CD4-positive, alpha-beta T cell treated with Interleukin-2 at 100 ng/mL for 4 hours (primary cell): ENCODE measurements at regions not wholly inside any gene's neighbourhood (a gene's known extent, or its start where the extent isn't known, plus 50 kb on each side); places are given as distances from the start of the nearest gene placed in this dataset.
"Not testable (repeated sequence)": the region's sequence is repeated elsewhere in the genome, so short reads cannot be mapped to it uniquely, and the experiment has no call there.

Source experiments
- DNase-seq: peaks from one replicate; pipeline ENCODE4 v3.0.0-alpha.2; 2020; ENCODE audit warnings: low spot score

DNA sequence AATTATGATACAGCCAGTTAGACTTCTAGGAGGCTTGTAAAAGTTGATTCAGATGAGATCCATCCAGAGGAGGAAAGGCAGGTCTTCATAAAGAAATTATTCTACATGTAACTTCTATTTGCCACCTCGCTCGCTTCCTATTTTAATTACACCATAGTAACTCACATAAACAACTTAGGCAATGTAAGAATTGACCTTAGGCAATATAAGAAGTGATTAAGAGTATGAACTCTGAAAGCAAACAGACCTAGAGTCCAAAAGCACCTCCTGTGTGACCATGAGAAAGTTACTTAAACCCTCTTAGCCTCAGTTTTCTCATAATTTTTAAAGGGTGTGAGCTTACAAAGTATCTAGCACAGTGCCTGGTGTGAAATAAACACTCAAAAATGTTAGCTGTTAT is 192.7 kb upstream of the NFIA start:
- DNase-seq, result no peak

- DNase-seq, result no peak
Measured at GRCh38 chr1:60888126-60888525, 194.2 kb upstream of the NFIA start.

DNA sequence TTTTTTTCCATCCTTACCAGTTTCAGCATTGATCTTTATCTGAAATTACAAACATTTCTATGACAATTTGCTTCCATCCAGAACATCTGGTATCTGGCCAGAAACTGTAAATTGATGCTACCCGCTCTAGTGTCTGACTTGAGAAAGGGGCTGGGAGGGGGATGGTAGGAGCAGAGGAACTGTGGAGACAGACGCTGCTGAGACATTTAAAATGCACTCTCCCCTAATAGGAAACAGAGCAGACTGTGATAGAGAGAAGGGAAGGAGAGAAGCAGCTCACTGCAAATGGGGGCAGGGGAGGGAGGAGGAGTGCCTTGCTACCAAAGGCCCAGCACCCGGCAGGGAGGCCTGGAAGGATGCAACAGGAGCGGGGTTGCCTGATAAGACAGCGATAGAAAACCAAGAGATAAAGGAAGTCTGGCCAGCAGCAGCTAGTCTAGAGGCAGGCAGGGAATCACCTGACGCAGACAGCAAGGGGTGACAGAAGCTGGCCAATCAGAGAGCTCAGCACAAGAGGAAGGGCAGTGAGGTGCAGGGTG is 195.5 kb upstream of the NFIA start:
- no peak for DNase-seq

DNA sequence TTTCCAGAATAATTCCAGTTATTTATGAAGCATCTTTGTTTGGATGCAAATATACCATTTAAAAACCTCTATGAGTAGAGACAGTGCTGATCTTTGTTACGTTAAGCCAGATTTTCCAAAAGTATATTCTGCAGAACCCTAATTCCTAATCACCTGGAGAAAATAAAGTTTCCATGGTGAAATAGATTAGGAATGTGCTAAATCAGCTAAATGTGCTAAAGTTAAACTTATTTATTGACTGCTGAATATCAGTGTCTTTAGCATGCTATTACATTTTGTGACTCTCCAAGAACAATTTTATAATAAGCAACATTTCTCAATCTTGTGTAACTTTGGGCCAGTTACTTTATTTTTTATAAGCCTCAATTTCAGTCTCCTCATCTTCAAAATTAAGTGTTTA is 196.3 kb upstream of the NFIA start:
- no peak for DNase-seq

DNA sequence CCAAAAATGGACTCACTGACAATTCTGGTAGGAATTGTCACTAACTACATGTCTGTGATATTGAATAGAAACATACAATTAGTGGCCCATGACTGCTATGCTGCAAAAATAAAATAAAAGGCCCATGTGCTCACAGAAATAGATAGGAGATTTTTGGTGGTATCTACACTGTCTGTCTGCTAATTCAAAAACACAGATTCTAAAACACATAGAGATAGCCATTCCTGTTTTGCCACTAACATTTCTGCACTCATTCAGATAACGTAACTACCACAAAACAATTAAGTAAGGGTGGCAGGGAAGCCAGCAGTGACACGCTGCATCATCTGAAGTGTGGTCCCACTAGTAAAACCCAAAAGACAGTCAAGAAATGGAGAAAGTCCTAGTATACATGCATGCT is 202.2 kb upstream of the NFIA start:
- no peak for DNase-seq

- DNase-seq, result no peak
Measured at GRCh38 chr1:60878323-60878722, 204.0 kb upstream of the NFIA start.

- DNase-seq, result no peak
Measured at GRCh38 chr1:60877376-60877775, 205.0 kb upstream of the NFIA start.

DNA sequence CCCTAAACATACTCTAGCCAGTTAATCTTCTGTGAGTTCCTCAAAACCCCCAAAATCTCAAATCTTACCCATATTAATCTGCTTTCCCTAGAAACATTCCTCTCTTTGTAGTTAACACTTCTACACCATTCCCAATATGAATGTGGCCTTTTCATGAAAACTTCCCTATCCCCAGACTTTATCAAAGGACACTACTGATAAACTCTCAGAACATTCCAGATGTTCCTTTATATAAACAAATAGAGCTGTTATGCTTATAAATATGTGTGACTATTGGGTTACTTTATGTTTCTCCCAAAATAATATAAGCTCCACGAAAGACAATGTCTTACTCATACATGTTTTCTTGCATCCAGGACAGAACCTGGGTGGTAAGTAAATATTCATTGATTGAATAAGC is 205.4 kb upstream of the NFIA start:
- no peak for DNase-seq

DNA sequence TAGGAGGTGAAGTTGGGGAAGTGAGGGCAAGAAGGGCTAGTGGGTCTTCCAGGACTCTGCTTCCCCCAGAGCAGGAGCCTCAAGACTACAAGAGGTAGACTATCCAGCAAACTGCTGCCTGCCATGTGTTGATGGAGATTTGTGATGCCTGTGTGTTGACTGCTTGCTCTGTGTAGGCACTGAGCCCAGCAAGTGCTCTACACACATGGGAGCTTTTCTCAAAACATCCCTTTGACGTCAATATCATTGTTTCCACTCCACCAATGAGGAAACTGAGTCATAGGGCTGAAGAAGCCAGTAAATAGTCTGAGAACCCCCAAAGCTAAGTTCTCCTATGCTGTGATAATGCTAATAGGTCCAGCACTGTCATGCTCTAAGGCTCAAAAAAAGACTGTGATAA is 207.2 kb upstream of the NFIA start:
- DNase-seq, result no peak

GRCh38 chr1:60874718-60875117 is 207.6 kb upstream of the NFIA start:
- no peak for DNase-seq

GRCh38 chr1:60873396-60873795 is 209.0 kb upstream of the NFIA start:
- DNase-seq, result not testable (repeated sequence)

DNA sequence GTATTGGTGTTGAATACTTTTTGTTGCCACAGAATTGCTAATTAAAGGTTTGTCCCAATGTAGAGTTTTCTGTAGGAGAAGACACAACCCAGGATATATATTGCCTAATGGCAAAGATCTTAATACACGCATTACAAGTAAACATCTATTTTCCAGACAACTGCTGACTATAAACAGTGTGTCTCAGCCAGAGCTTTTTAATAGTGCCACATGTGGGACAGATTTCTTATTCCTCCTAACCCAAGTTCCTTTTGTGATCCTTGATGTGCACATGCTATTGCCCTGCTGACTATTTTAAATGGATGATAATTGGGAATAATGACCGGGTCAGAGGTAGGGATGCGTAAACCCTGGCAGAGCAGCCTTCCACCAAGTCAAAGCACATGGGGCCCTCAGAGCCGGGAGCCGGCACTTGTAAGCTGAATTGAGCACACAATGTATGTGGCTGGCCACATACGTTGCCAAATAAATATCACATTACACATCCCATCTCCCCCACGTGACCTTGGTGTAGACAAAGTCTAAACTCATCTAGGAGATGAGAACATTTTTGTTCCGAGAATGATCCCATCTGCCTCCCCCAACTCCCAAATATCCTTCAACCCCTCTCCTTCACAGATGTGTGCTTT is 209.8 kb upstream of the NFIA start:
- DNase-seq, result no peak

DNA sequence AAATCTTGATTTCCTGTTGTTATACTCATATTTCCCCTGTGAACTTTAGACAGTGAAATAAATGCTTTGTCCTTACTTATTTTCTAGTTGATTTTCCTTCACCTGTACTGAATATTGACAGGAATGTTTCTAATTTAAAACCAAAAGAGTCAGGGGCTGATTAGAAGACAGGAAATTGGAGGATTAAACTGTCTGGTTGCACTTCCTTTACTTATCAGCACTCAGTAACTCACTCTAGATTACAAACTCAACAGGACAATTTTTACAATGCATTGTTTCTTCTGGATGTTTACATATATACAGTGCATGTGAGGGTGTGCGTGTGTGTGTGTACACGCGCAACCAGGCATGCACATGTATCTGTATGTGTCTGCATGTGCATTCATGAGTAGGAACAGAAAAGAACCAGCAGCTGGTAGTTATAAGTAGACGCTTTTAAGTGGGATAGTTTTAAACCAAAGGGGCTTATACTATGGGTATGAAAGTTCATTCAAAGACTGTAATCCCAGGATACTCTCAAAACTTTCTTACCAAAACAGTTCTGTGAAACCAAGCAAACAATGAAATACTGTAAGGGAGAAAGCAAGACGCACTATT is 212.0 kb upstream of the NFIA start:
- DNase-seq, result no peak

GRCh38 chr1:60868901-60869663 is 213.3 kb upstream of the NFIA start:
- no peak for DNase-seq

DNA sequence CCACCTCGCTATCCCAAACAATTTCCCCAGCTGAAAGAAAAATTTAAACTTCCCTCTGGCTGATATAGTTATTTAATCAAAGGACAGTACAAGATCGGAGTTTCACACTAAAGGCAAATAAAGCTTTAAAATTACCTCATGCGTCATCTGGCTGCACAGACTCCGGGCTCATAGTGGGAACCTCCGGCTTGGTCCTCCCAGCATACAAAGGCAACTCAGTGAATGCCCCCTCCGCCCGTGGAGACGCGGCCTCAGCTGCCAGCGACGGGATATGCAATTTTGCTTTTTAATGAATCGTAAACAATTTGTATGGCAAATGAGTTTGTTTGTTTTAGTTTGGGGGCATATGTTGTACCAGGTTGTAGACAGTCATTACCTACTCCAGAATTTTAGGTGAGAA is 214.6 kb upstream of the NFIA start:
- DNase-seq, result no peak

DNA sequence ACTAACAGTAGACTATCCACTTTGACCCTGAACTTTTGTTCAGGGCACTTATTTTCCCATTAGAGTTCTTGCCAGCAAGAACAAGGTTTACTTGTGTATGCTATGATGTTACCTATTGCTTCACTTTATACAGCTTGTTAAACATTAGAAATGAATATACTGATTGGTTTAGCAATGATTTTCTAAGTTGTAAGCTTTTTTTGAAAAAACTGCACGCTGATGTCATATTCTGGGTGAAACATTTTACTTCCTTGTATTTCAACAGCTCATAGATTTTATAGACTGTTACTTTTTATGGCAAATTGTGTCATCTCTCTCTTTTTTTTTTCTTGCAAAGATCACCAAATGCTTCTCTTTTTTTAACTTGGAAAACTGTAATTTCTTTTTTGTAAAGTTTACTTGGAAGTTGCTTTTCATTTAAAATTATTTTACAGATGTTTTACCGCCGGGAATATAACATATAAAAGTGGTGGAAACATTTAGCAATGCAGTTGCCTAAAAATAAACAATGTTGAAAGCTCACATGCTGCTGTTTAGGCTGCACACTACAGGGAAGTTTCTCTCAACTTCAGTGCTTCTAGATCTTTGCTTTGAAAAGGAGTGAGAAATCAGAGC is 215.3 kb upstream of the NFIA start:
- no peak for DNase-seq

DNA sequence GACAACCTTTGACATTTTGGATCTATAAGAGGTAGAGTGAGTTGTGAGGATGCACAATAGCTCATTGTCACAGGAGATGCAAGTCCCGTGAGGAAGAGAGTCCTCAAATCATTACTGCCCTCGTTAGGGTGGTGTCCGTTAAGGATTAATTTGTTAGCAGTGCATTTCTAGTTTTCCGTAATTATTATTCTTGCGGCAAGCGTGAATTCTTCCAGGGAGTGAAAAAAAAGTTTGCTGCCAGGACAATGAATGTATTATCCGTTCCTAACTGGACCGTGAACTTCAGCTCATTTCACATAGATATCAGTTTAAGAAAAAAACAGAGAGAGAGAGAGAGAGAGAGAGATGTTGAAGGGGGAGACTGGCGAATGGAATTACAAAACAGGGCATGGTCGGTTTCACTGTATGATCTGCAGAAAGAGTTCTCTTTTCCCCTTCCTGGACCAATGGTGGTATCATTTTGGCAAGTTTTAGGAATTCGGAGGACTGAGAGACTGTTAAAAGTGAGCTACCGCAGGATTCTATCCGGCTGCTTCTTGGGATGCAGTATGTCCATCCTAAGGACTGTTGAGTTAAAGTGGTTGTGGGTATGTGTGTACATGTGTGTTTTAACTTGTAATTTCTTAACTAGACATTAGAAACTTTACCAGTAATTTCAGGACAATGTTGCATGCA is 216.0 kb upstream of the NFIA start:
- no peak for DNase-seq

GRCh38 chr1:60865166-60865565 is 217.2 kb upstream of the NFIA start:
- DNase-seq, result no peak

DNA sequence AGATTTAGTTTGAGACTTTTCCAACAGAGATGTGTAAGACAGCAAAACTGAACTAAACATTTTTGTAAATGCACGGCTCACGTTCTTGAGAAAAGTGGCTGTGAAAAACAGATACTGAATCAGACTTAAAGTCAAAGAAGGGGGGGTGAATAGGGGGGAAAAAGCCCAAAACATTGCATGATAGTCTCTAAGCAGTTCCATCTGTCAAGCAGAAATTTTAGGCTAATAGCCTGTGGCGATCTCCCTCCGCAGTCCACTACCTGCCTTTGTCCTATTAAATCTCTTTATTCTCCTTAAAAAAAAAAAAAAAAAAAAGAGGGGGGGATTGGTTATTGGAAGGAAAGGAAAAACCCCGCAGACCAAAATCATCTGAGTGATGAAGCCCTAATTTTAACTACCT is 217.6 kb upstream of the NFIA start:
- no peak for DNase-seq

GRCh38 chr1:60863131-60863530 is 219.2 kb upstream of the NFIA start:
- DNase-seq, result no peak

DNA sequence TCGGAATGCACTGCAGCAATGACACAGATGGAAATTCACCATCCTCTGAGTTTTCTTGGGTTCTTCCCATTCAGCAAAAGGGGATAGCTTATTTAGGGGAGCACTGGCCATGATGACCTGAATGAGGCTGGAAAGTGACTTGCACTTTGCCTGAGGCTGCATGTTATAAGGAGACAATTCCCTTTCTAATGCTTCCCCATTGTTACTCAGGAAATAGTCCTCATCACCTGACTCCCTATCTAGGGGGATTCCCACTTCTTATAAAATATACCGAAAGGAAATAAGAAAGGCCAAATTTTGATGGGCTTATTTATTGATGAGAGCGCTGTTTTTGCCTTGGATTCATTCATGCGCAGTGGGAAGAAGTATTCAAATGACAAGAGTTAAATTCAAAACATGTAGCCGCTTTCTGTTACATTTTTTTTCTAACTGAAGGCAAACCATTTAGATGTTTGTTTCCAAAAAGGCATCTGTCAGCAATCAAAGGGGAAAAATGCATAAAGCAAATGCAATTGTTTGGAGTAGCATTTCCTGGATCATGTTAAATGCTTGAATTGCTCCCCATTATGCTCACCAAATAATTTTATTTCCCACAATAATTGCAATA is 220.3 kb upstream of the NFIA start:
- DNase-seq, result no peak

DNA sequence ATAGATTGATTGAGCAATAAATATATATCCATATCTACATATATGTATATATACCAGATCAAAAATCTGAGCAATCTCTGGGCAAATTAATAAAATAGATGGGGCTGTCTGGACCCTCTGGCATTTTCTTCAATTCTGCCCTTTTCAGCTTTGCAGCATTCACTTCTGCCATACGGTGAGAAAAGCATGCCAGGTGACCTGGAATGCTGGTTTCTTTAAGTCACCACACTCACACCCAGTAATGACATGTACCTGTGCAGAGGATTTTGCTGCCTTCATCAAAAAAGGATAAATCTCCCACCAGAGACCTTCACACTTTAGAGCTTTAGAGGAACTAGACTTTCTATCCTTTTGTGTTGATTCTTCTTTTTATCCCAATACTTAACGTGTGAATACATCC is 223.2 kb upstream of the NFIA start:
- DNase-seq, result no peak
